B cell (primary cell): ENCODE measurements at regions not wholly inside any gene's neighbourhood (a gene's known extent, or its start where the extent isn't known, plus 50 kb on each side); places are given as distances from the start of the nearest gene placed in this dataset.

Experiments used
- ATAC-seq: fragments of 200-7000 bp; cut with Tn5 transposase; one replicate; pipeline ENCODE4 v1.10.0; 2021; ENCODE audit warnings: low read depth, mild to moderate bottlenecking, moderate number of reproducible peaks, moderate library complexity
- CTCF ChIA-PET: fragments of 350-600 bp; sonication (Branson Sonifier 250); formaldehyde crosslinking; loops from one replicate; lab custom pipeline; 2021; ENCODE audit warnings: antibody characterized with exemption, inconsistent platforms; lab: Charles Lee
- POLR2A ChIA-PET: fragments of 350-600 bp; sonication (Branson Sonifier 250); formaldehyde crosslinking; loops from one replicate; lab custom pipeline; 2021; ENCODE audit warnings: antibody characterized with exemption; lab: Charles Lee
- DNase-seq: peaks from one replicate; pipeline ENCODE4 v3.0.0; 2013
- H2AFZ ChIP-seq: 2 replicates; pipeline ENCODE4 v1.6.1; 2012; ENCODE audit warnings: mild to moderate bottlenecking, low read depth, low read length; ENCODE audit not compliant: insufficient read depth, poor library complexity, severe bottlenecking
- H3K27ac ChIP-seq, 2 donors: 1 replicate in 1 of 2; 2 replicates in 1 of 2; pipeline ENCODE4 v1.5.1; 2012 to 2013; ENCODE audit warnings: low read length in 2 of 2, mild to moderate bottlenecking in 2 of 2, moderate library complexity in 1 of 2
- H3K27me3 ChIP-seq, 4 experiments: fragments of 200-600 bp in 1 of 4; sonication (generic) in 1 of 4; replicated peaks in 1 of 4; 1 replicate in 2 of 4; 2 replicates in 2 of 4; pipeline versions ENCODE4 v1.6.1 to v1.7.0; 2013 to 2016; ENCODE audit warnings: low read length in 3 of 4, mild to moderate bottlenecking in 2 of 4, mixed read lengths in 1 of 4, moderate library complexity in 1 of 4; ENCODE audit not compliant: insufficient read depth in 4 of 4, control insufficient read depth in 3 of 4; ENCODE audit errors: control extremely low read depth in 1 of 4
- H3K36me3 ChIP-seq, 2 experiments: replicated peaks in 1 of 2; 1 replicate in 1 of 2; 2 replicates in 1 of 2; pipeline versions ENCODE4 v1.6.1 to v1.7.1; 2013; ENCODE audit warnings: low read length in 1 of 2; ENCODE audit not compliant: insufficient read depth in 2 of 2, control insufficient read depth in 1 of 2; ENCODE audit errors: control extremely low read depth in 1 of 2, extremely low read depth in 1 of 2
- H3K4me1 ChIP-seq, 2 donors: fragments of 200-600 bp in 1 of 2; sonication (generic) in 1 of 2; 1 replicate in 1 of 2; 2 replicates in 1 of 2; pipeline versions ENCODE4 v1.5.1 to v1.6.1; 2013 to 2017; ENCODE audit warnings: low read length in 2 of 2; ENCODE audit not compliant: control insufficient read depth in 2 of 2, insufficient read depth in 2 of 2
- H3K4me2 ChIP-seq: replicated peaks from 2 replicates; pipeline ENCODE3; 2012; ENCODE audit warnings: mild to moderate bottlenecking, low read depth, low read length; ENCODE audit not compliant: poor library complexity, severe bottlenecking
- H3K4me3 ChIP-seq, 5 experiments: fragments of 200-600 bp in 1 of 5; sonication (generic) in 1 of 5; 1 replicate in 3 of 5; 2 replicates in 2 of 5; pipeline versions ENCODE4 v1.5.1 to v1.7.0; 2011 to 2016; ENCODE audit warnings: low read length in 4 of 5, mild to moderate bottlenecking in 4 of 5, low read depth in 2 of 5, control low read depth in 1 of 5, moderate library complexity in 1 of 5; ENCODE audit not compliant: insufficient read depth in 1 of 5; ENCODE audit errors: control extremely low read depth in 1 of 5, extremely low read depth in 1 of 5
- H3K79me2 ChIP-seq: fragments of 200-600 bp; sonication (generic); one replicate; pipeline ENCODE4 v1.6.0; 2016; ENCODE audit warnings: low read length; ENCODE audit not compliant: control insufficient read depth, insufficient read depth
- H3K9ac ChIP-seq: fragments of 200-600 bp; sonication (generic); 2 replicates; pipeline ENCODE4 v1.6.1; 2017; ENCODE audit warnings: mild to moderate bottlenecking, low read length, moderate library complexity
- H3K9me3 ChIP-seq, 3 donors: one replicate each; pipeline versions ENCODE4 v1.6.1 to v1.7.1; 2013; ENCODE audit warnings: low read length in 2 of 3; ENCODE audit not compliant: control insufficient read depth in 2 of 3, insufficient read depth in 1 of 3; ENCODE audit errors: control extremely low read depth in 1 of 3
- H4K20me1 ChIP-seq: 2 replicates; pipeline ENCODE4 v1.6.0; 2012; ENCODE audit warnings: mild to moderate bottlenecking, low read length; ENCODE audit not compliant: insufficient read depth, control insufficient read depth, poor library complexity, severe bottlenecking
- H3K27ac Mint-ChIP-seq: one replicate; pipeline ENCODE4 v1.8.0; 2021; ENCODE audit warnings: mixed read lengths
- H3K27me3 Mint-ChIP-seq: one replicate; pipeline ENCODE4 v1.8.0; 2021; ENCODE audit warnings: mixed read lengths
- H3K4me1 Mint-ChIP-seq: one replicate; pipeline ENCODE4 v1.8.0; 2021; ENCODE audit warnings: mixed read lengths
- H3K4me3 Mint-ChIP-seq: one replicate; pipeline ENCODE4 v1.8.0; 2021; ENCODE audit warnings: mixed read lengths
- H3K9me3 Mint-ChIP-seq: one replicate; pipeline ENCODE4 v1.8.0; 2022; ENCODE audit warnings: mixed read lengths; ENCODE audit not compliant: insufficient read depth
- CTCF ChIP-seq: fragments of 200-600 bp; IDR thresholded peaks from one replicate; pipeline ENCODE4 v1.8.0; 2022; ENCODE audit warnings: antibody characterized with exemption, mild to moderate bottlenecking
- EZH2 ChIP-seq: IDR thresholded peaks from 2 replicates; pipeline ENCODE4 v1.6.1; 2012; ENCODE audit warnings: borderline replicate concordance, low read depth, mild to moderate bottlenecking, moderate library complexity, low read length; ENCODE audit not compliant: insufficient read depth, poor library complexity, severe bottlenecking
- WGBS: methylation state at CpG from one replicate; pipeline ENCODE4 v1.1.5; 2013; ENCODE audit warnings: missing lambda C conversion rate; ENCODE audit not compliant: insufficient coverage; 5-methylcytosine and 5-hydroxymethylcytosine counted together
- intact Hi-C: fragments of 100-400 bp; cut with micrococcal nuclease; formaldehyde crosslinking; loops from one replicate; pipeline ENCODE4 v1.10.0; 2022

DNA sequence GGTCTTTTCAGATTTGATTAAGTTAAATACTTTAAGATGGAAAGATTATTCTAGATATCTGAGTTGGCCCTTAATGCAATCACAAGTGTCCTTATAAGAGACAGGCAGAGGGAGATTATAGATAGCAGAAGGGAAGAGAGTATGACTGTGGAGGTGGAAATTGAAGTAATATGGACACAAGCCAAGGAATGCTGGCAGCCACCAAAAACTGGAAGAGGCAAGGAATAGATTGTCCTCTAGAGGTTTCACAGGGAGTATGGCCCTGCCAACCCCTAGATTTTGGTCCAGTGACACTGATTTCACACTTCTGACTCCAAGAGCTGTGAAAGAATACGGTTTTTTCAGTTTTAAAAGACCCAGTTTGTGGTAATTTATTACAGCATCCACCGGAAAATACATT lies 1498.7 kb upstream of the CADM2 start:
- Histone ChIP-seq H3K27me3 (no peaks in the 10 kb centered on the region), H3K4me3 (no peak overlapping the region), H3K36me3 (no peaks in the 10 kb centered on the region), H2AFZ (no peak overlapping the region), H3K9me3 (no peaks in the 10 kb centered on the region), H4K20me1 (no peaks in the 10 kb centered on the region), H3K4me2 (no peak overlapping the region), H3K4me1 (no peaks in the 10 kb centered on the region), H3K79me2 (no peaks in the 10 kb centered on the region), H3K9ac (no peak overlapping the region), H3K27ac (no peak overlapping the region)
- Mint-ChIP-seq H3K4me1 (no peaks in the 10 kb centered on the region), H3K9me3 (no peaks in the 10 kb centered on the region), H3K27ac (no peak overlapping the region), H3K4me3 (no peak overlapping the region), H3K27me3 (no peaks in the 10 kb centered on the region)
- ChIA-PET POLR2A (no interaction called here), CTCF (no interaction called here)
- DNase-seq (no peak), ATAC-seq (no peak)
- WGBS = no CpG with 5 or more reads among the region's 2 CpGs
- no peak for TF ChIP-seq CTCF
- TF ChIP-seq EZH2 = no peak
- intact Hi-C loops = no loop called here

GRCh38 chr3:83461411-83461810 lies 1497.4 kb upstream of the CADM2 start:
- Histone ChIP-seq H3K4me1 (no peaks in the 10 kb centered on the region), H3K36me3 (no peaks in the 10 kb centered on the region), H4K20me1 (no peaks in the 10 kb centered on the region), H3K27me3 (no peaks in the 10 kb centered on the region), H3K4me2 (no peak overlapping the region), H3K9me3 (no peaks in the 10 kb centered on the region), H3K27ac (no peak overlapping the region), H3K79me2 (no peaks in the 10 kb centered on the region), H3K4me3 (no peak overlapping the region), H2AFZ (no peak overlapping the region), H3K9ac (no peak overlapping the region)
- Mint-ChIP-seq H3K27ac (no peak overlapping the region), H3K9me3 (no peaks in the 10 kb centered on the region), H3K27me3 (no peaks in the 10 kb centered on the region), H3K4me1 (no peaks in the 10 kb centered on the region), H3K4me3 (no peak overlapping the region)
- POLR2A ChIA-PET = no interaction called here
- TF ChIP-seq EZH2 = no peak
- TF ChIP-seq CTCF = no peak
- WGBS = no CpG with 5 or more reads among the region's 1 CpG
- CTCF ChIA-PET = no interaction called here
- intact Hi-C loops = no loop called here
- DNase-seq (no peak), ATAC-seq (no peak)
